Erythroblast (primary cell): ENCODE measurements at regions not wholly inside any gene's neighbourhood (a gene's known extent, or its start where the extent isn't known, plus 50 kb on each side); places are given as distances from the start of the nearest gene placed in this dataset.

ENCODE experiments used
- GATA1 ChIP-seq: IDR thresholded peaks from 2 replicates; pipeline ENCODE4 v1.6.1; 2011; ENCODE audit warnings: low read depth, mild to moderate bottlenecking, control low read depth, low read length, moderate library complexity
- POLR2A ChIP-seq: IDR thresholded peaks from 2 replicates; pipeline ENCODE4 v1.6.1; 2011; ENCODE audit warnings: mild to moderate bottlenecking, low read length

DNA sequence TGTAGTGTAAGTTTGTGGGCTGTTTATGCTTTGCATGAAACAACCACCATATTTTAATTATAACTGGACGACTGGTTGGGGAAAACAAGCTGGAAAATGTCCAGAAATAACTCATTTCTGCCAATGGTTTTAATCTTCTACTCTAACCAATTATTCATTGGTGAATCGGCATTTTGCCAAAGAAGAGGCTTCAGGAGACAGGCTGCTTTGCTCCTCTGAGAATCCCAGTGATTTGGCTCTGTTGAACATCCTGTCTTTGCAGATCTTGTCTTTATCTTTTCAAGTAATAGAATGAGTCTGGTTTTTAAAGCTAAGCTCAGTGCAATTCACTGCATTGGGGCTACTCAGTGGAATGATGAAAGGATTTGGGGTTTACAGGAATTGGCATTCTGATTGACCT, 109.6 kb downstream of the APOB start:
- TF ChIP-seq POLR2A (no peak), GATA1 (no peak)
